ENCODE measurements at regions not wholly inside any gene's neighbourhood (a gene's known extent, or its start where the extent isn't known, plus 50 kb on each side); places are given as distances from the start of the nearest gene placed in this dataset.
A peak's percentile ranks its signal among the peaks of the same experiment; 100 is the strongest.

DNA sequence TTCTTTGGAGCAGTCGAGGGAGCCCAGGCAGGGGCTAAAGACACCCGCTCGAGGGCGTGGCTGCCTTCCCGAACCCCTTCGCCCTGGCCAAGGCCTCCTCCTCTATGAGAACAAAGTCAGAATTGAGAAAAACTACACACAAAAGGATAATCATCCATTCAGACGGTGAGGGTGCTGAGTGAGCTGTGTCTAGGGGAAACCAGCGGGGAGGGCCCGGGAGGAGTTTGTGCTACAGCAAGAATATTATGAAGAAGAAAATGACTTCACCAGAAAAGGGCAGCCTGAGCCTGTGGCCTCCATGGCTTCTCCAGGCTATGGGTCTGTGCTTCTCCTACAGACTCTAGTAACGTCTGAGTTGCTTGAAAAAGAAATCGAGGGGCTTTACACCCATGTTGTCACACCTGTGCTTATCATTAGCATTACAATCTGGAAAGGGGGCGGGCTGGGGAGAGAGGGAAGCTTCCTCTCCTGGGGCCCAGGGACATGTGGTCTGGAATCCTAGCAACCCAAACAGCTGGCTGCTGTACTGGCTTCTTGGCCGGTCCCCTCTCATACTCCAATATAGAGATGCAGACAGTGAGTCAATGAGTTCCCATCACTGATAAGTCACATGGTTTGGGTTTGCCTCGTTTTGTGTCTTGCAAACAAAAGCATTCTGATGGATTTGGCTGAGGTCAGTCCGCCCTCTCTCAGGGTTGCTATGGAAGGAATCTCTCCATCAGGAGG lies 52.0 kb upstream of the ARL4C start (continued):
- TF ChIP-seq CREB1 (IDR thresholded peaks at IDR 0.05): no peak
- TF ChIP-seq SIX5 (IDR thresholded peaks at IDR 0.05; ENCODE audit: low read depth, low read length): no peak
- TF ChIP-seq TCF12 (IDR thresholded peaks at IDR 0.05; ENCODE audit: low read depth, low read length): peak; percentile 71; the same call in 1 of the 2 replicates
